ENCODE measurements at regions not wholly inside any gene's neighbourhood (a gene's known extent, or its start where the extent isn't known, plus 50 kb on each side); places are given as distances from the start of the nearest gene placed in this dataset.

DNA sequence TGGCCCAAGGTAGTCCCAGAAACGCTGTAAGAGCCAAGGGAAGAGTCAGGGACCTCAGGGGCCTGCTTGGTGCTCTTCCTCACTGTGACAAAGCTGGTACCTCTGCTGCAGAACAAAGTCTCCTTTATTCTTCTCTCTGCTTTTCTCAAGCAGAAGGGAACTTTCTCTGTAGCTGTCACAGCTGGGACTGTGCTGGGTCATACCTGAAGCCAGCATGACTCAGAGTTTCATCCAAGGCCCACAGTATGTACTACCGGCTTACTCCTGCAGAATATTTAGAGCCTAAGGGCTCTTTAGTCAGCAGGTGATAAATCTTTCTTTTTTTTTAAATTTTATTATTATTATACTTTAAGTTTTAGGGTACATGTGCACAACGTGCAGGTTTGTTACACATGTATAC lies 183.2 kb downstream of the TINAG start:
- no peak for DNase-seq (ENCODE audit: low read depth)
- TF ChIP-seq, protein P1, sequence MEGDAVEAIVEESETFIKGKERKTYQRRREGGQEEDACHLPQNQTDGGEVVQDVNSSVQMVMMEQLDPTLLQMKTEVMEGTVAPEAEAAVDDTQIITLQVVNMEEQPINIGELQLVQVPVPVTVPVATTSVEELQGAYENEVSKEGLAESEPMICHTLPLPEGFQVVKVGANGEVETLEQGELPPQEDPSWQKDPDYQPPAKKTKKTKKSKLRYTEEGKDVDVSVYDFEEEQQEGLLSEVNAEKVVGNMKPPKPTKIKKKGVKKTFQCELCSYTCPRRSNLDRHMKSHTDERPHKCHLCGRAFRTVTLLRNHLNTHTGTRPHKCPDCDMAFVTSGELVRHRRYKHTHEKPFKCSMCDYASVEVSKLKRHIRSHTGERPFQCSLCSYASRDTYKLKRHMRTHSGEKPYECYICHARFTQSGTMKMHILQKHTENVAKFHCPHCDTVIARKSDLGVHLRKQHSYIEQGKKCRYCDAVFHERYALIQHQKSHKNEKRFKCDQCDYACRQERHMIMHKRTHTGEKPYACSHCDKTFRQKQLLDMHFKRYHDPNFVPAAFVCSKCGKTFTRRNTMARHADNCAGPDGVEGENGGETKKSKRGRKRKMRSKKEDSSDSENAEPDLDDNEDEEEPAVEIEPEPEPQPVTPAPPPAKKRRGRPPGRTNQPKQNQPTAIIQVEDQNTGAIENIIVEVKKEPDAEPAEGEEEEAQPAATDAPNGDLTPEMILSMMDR (conservative IDR thresholded peaks at IDR 0.05; ENCODE audit: control insufficient read depth, insufficient read depth, low read depth, low read length) = no peak
- no peak overlapping the region for H3K4me3 ChIP-seq (ENCODE audit: control insufficient read depth, low read depth, low read length)

DNA sequence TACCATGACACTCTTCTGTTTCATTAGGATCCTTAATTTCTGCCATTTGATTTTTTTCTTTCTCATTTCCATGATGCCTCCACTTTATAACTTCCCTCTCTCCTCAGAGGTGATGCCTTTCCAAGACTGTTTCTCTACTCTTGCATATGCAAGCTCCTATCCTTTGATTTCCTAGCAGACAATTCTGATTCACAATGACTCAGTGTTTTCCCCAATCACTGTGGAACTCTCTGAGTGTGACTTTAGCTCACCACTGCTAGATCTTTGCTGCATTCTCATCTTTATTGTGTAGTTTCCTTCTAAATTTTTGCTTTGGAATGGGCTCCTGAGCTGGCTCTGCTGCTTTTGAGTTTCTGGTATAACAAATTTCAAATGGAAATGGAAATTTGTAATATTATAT lies 184.9 kb downstream of the TINAG start:
- H3K4me3 ChIP-seq (ENCODE audit: control insufficient read depth, low read depth, low read length) = no peak overlapping the region
- DNase-seq (ENCODE audit: low read depth) = peak; percentile 82
- TF ChIP-seq, protein P1 (conservative IDR thresholded peaks at IDR 0.05; ENCODE audit: control insufficient read depth, insufficient read depth, low read depth, low read length) = no peak

DNA sequence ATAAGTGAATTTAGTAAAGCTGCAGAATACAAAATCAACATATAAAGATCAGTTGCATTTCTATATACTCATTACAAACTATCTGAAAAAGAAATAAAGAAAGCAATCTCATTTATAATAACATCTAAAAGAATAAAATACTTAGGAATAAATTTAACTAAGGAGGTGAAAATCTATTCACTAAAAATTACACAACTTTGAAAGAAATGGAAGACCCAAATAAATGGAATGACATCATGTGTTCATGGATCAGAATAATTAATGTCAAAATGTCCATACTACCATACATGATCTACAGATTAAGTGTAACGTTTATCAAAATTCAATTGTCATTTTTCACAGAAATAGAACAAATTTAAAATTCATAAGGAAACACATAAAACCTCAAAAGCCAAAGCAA lies 194.9 kb downstream of the TINAG start:
- TF ChIP-seq, protein P1 (conservative IDR thresholded peaks at IDR 0.05; ENCODE audit: control insufficient read depth, insufficient read depth, low read depth, low read length) = no peak
- no peak for DNase-seq (ENCODE audit: low read depth)
- no peak overlapping the region for H3K4me3 ChIP-seq (ENCODE audit: control insufficient read depth, low read depth, low read length)

DNA sequence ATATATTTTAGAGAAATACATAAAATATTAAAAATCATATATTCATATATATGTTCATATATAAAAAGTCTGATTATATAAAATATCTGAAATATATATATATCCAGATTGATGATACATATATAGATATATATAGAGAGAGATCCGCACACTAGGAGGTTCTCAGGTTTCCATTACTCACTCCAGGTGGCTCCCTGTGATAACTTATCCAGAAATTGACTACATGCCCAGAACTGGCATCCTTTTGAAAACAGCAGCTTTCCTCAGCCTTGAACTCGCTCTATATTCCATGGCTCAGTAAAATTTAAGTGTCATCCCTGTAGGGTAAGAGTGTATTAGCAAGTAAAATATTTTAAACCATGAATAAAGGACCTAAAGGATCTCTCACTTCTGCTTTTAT lies 206.8 kb downstream of the TINAG start:
- H3K4me3 ChIP-seq (ENCODE audit: control insufficient read depth, low read depth, low read length) = no peak overlapping the region
- TF ChIP-seq, protein P1 (conservative IDR thresholded peaks at IDR 0.05; ENCODE audit: control insufficient read depth, insufficient read depth, low read depth, low read length) = no peak
- DNase-seq (ENCODE audit: low read depth) = peak; percentile 15

DNA sequence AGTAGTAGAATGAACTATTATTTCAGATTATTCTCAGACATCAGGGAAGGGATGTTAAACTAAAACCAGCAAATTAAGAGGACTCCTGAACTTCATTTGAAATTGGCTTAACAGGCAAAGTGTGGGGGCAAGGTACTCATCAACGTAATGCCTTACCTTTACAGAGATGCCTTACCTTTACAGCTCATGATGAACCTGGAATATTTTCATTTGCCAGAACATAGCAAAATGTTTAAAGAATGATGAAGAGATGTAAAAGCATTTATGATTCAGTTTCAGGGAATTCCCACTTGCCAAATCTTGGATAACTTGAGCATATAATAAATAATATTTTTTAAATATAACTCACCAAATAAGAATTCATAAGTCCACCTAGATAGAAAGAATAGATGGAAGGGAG lies 207.5 kb downstream of the TINAG start:
- H3K4me3 ChIP-seq (ENCODE audit: control insufficient read depth, low read depth, low read length) = no peak overlapping the region
- no peak for DNase-seq (ENCODE audit: low read depth)
- TF ChIP-seq, protein P1 (conservative IDR thresholded peaks at IDR 0.05; ENCODE audit: control insufficient read depth, insufficient read depth, low read depth, low read length) = no peak

DNA sequence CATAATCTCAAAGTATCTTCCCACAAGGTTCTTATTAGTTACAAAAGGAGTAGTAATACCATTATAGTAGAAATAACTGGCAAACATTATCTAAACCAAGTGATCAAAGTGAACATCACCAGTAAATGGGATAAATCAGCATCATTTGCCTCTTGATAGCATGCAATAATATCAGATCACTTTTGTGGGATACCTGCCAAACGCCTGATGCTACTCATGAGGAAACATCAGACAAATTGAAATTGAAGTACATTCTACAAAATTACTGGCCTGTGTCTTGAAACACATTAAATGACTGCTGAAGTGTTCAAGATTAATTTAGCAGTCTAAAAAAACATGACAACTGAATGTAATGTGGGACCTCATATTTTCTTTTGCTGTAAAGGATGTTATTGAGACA lies 208.1 kb downstream of the TINAG start:
- H3K4me3 ChIP-seq (ENCODE audit: control insufficient read depth, low read depth, low read length) = no peak overlapping the region
- TF ChIP-seq, protein P1 (conservative IDR thresholded peaks at IDR 0.05; ENCODE audit: control insufficient read depth, insufficient read depth, low read depth, low read length) = no peak
- no peak for DNase-seq (ENCODE audit: low read depth)

DNA sequence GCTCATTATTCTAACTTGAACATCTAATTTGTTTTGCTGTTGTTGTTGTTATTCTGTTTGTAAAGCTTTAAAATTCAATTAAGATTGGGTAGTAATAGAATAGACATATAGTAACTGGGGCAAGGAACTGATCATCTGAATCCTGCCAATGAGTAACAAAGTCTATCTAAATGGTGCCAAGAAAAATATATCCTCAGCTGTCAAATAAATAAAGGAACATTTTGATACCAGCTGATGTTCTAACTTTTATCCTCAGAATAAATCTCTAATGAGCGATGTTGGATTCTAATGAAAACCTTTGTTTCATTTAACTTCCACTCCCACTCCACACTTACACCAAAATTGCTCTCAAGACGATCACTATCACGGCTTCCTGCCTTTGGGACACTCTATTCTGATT lies 210.9 kb downstream of the TINAG start:
- TF ChIP-seq, protein P1 (conservative IDR thresholded peaks at IDR 0.05; ENCODE audit: control insufficient read depth, insufficient read depth, low read depth, low read length) = no peak
- H3K4me3 ChIP-seq (ENCODE audit: control insufficient read depth, low read depth, low read length) = no peak overlapping the region
- DNase-seq (ENCODE audit: low read depth) = peak; percentile 2

All from fibroblast of mammary gland (primary cell).